GM19452 (cell line): ENCODE measurements at regions not wholly inside any gene's neighbourhood (a gene's known extent, or its start where the extent isn't known, plus 50 kb on each side); places are given as distances from the start of the nearest gene placed in this dataset.

Experiments used
- ATAC-seq: cut with Tn5 transposase; IDR thresholded peaks from one replicate; pipeline ENCODE4 v1.9.1; 2021; ENCODE audit not compliant: unreplicated experiment

DNA sequence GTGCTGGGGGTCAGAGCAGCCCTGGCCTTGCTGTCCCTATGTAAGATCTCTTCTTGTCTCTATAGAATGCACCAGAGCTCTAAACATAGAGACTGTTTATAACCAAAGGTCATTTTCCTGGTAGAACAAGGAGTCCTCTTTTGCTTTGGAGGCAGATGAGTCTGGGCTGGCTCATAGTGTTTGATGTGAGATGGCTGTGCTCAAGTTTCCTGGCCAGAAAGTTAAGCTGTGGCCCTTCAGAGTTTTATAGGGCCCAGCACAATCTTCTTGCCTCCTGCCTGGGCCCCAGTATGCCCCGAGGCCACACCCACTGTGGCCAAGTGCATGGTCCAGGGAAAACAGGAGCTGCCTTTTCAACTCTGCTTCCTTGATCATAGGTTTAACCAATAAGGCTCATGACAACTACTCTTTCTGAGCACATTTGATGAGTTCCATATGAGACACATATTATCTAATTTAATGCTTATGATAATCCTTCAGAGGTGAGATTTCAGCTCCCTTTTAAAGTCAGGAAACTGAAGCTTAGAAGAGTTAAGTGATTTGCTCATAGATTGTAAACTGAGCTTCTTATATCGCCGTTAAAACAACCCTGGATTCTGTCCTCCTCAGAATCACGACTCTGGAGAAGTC lies 66.3 kb downstream of the MYCN start:
- ATAC-seq: no peak

DNA sequence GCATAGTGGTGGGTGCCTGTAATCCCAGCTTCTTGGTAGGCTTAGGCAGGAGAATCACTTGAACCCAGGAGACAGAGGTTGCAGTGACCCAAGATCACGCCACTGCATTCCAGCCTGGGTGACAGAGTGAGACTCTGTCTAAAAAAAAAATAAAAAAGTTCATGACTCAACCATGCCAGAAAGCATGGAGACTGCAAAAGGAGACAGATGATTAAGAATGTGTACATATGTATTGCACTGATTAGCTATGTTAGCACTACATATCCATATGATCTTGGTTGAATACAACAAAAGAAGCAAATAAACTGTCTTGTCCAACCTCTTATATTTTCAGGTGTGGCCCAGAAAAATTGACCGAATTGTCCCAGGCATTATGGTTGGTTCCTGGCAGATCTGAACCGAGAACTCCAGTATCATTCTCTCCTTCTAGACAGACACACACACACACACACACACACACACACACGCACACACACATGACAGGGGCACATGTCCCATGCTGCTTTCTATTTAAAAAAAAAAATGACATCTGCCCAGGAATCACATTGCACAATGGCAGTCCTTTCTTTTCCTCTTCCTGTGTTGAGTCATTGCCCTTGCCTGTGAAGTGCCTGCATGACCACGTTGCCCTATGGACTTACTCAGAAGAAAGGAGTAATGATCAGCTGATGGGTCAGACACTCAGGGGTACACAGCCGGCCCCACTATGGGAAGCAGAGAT lies 65.6 kb downstream of the MYCN start:
- ATAC-seq: no peak

- ATAC-seq: no peak
Observed at GRCh38 chr2:16005389-16005788, 65.0 kb downstream of the MYCN start.

GRCh38 chr2:16003809-16004208 lies 63.5 kb downstream of the MYCN start:
- ATAC-seq: no peak

DNA sequence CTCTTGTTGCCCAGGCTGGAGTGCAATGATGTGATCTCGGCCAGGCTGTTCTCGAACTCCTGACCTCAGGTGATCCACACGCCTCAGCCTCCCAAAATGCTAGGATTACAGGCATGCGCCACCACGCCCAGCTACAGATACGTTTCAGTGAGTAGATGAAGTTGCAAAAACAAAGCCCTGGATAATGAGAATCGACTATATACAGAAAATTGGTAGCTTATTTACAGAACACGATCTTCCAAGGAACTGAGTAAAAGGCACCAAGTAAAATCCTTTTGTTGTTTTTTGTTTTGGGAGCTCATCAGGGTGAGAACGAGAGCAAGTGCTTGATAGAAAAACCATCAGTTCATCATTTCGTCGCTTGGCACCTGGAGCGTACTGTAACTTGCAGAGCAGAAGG lies 62.8 kb downstream of the MYCN start:
- no peak for ATAC-seq

DNA sequence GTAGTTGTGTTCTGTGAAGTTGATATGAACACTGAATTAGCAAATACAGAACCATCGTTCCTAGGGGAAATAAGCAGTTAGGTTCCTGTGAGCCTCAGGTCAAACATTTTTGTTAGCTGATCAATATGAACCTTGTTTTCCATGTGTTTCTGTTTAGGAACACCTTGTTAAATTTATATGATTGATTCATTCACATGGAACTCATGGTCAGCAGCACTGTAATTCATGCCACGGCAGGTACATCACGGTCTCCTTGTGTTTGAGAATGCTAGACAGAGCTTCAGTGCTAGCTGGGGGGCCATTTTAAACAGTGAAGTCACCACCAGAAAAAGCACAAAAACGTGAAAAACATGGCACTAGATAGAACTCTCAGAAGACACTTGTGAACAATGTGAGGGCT lies 62.2 kb downstream of the MYCN start:
- no peak for ATAC-seq

GRCh38 chr2:16002144-16002543 lies 61.8 kb downstream of the MYCN start:
- ATAC-seq: no peak

GRCh38 chr2:16000642-16001041 lies 60.3 kb downstream of the MYCN start:
- no peak for ATAC-seq

DNA sequence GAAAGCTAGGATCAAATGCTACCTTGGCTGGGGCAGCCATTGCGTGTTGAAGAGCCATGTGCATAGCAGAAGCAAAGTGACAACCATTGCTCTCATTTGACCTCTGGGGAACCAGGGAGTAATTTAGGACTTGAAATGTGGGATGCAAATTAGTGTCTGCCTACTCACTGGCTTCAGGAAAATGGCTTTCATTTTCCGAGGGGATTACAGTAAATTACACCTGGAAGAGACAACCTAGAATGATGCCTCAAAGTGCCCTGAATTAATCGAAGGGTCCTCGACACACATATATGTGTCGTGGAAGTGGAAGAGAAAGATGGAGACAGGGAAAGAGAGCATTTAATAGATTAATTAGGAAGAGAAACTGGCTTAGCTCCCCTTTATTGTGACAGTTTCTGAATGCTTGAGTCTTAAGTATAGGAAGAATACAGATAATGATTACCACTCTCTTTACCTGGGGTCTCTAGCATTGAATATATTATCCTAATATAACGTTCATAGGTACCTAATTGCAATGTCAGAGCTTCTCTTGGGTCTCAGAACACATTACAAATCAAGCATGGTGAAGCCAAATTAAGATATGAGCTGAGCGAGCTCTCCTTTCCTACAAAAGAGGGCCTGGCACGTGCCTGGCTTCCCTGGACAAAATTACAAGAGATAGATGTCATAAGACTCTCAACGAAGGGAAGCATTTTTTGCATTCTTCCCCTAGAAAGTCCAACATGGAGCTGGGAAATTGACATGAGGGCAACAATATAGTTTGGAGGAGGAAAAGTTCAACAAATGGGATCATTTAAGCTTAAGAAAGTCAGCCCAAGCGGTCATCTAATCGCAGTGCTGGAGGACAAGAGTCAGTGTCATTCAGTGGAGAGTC lies 59.5 kb downstream of the MYCN start:
- no peak for ATAC-seq

DNA sequence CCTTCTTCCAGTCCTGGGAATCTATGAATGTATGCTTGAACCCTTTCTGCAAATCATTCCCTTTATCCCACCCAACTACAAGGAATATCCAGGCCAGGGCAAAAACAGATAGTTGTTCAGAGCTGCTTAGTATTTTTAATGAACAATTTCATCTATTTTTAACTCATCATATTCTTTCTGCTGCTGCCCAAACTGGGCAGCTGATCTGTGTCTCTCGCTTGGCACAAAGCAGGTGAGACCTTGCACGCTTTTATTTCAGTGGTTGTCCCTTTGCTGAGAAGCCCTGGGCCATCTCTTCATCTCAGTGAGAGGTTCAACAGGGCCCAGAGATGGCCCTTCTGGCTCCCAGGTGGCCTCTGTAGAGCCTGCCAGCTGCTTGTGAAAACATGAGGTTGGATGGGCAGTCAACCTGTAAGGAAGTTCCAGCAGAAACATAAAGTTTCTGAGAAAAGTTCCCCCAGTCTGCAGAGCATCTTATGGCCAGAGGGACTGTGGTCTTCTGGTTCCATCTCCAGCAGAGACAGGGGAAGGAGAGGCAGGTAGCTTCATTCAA lies 57.5 kb downstream of the MYCN start:
- ATAC-seq: no peak

- ATAC-seq: no peak
Observed at GRCh38 chr2:15996536-15997423, 56.4 kb downstream of the MYCN start.
